Hepatocyte (in vitro differentiated cells): ENCODE measurements at regions not wholly inside any gene's neighbourhood (a gene's known extent, or its start where the extent isn't known, plus 50 kb on each side); places are given as distances from the start of the nearest gene placed in this dataset.

Experiments
- DNase-seq: peaks from one replicate; pipeline ENCODE4 v3.0.0-alpha.2; 2016; ENCODE audit warnings: low spot score
- H2AFZ ChIP-seq: fragments of 200-600 bp; sonication (generic); 2 replicates; pipeline ENCODE4 v1.6.0; 2016; ENCODE audit warnings: antibody characterized with exemption, mild to moderate bottlenecking
- H3K27ac ChIP-seq: fragments of 200-600 bp; sonication (generic); 2 replicates; pipeline ENCODE4 v1.5.1; 2016; ENCODE audit warnings: mild to moderate bottlenecking
- H3K27me3 ChIP-seq: fragments of 200-600 bp; sonication (generic); 2 replicates; pipeline ENCODE4 v1.6.1; 2016
- H3K36me3 ChIP-seq: fragments of 200-600 bp; sonication (generic); replicated peaks from 2 replicates; pipeline ENCODE4 v1.5.1; 2016; ENCODE audit warnings: low read depth; ENCODE audit not compliant: insufficient read depth
- H3K4me1 ChIP-seq: fragments of 200-600 bp; sonication (generic); 2 replicates; pipeline ENCODE4 v1.5.1; 2016; ENCODE audit warnings: mild to moderate bottlenecking, moderate library complexity; ENCODE audit not compliant: insufficient read depth
- H3K4me2 ChIP-seq: fragments of 200-600 bp; sonication (generic); 2 replicates; pipeline ENCODE4 v1.6.0; 2016
- H3K4me3 ChIP-seq: fragments of 200-600 bp; sonication (generic); 2 replicates; pipeline ENCODE4 v1.5.1; 2016; ENCODE audit warnings: mild to moderate bottlenecking
- H3K79me2 ChIP-seq: fragments of 200-600 bp; sonication (generic); 2 replicates; pipeline ENCODE4 v1.6.0; 2017; ENCODE audit warnings: mild to moderate bottlenecking
- H3K9me2 ChIP-seq: fragments of 200-600 bp; sonication (generic); replicated peaks from 2 replicates; pipeline ENCODE4 v1.6.0; 2017; ENCODE audit warnings: mild to moderate bottlenecking; ENCODE audit not compliant: insufficient read depth
- H3K9me3 ChIP-seq: fragments of 200-600 bp; sonication (generic); 2 replicates; pipeline ENCODE4 v1.5.1; 2016; ENCODE audit warnings: low read depth, mild to moderate bottlenecking
- H4K20me1 ChIP-seq: fragments of 200-600 bp; sonication (generic); 2 replicates; pipeline ENCODE4 v1.6.0; 2016; ENCODE audit warnings: mild to moderate bottlenecking; ENCODE audit not compliant: insufficient read depth, poor library complexity, severe bottlenecking
- EZH2 ChIP-seq: fragments of 200-600 bp; sonication (generic); IDR thresholded peaks from 2 replicates; pipeline ENCODE4 v1.6.1; 2016; ENCODE audit warnings: antibody characterized with exemption, mild to moderate bottlenecking, borderline replicate concordance
- EZH2phosphoT487 ChIP-seq: fragments of 200-600 bp; sonication (generic); IDR thresholded peaks from one replicate; pipeline ENCODE4 v1.6.1; 2018; ENCODE audit warnings: antibody characterized with exemption, mild to moderate bottlenecking, low read depth, moderate library complexity; ENCODE audit not compliant: unreplicated experiment, severe bottlenecking
- WGBS: methylation state at CpG from one replicate; pipeline ENCODE4 v1.1.6; 2016; ENCODE audit warnings: low lambda C conversion rate; ENCODE audit errors: missing lambda C conversion rate; 5-methylcytosine and 5-hydroxymethylcytosine counted together
- TF ChIP-seq, protein P1 (sequence below): fragments of 200-600 bp; sonication (generic); IDR thresholded peaks from 2 replicates; pipeline ENCODE4 v1.5.1; 2016; ENCODE audit warnings: antibody characterized with exemption, mild to moderate bottlenecking; ENCODE audit not compliant: poor library complexity

DNA sequence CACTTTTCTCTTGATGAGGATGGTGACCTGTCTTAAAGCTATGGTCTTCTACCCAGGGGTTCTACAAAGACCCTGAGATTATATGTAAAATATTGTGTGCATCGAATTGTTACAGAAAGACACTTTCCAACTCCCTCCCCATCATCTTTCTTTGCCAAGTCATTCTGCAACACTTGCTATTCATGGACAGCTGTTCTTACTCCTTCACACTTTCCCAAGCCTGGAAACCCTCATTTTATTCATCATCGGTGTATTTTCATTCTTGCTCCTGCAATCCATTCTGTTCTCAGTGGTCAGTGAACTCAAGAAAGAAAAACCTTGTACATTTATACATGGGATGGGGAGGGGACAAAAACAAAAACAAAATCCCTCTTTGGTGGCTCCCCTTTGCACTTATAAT lies 90.5 kb upstream of the STXBP6 start:
- H3K27me3 ChIP-seq: no peaks in the 10 kb centered on the region
- WGBS: 70% methylated on average over 2 of the region's 2 CpGs

DNA sequence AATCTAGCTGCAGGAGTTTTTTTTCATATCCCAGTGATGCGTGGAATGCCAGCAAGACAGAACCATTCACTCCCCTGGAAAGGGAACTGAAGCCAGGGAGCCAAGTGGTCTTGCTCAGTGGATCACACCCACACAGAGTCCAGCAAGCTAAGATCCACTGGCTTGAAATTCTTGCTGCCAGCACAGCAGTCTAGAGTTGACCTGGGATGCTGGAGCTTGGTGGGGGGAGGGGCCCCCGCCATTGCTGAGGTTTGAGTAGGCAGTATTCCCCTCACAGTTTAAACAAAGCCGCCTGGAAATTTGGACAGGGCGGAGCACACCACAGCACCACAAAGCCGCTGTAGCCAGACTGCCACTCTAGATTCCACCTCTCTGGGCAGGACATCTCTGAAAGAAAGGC lies 86.9 kb upstream of the STXBP6 start:
- no peak for DNase-seq
- TF ChIP-seq EZH2phosphoT487: no peak
- TF ChIP-seq, protein P1, sequence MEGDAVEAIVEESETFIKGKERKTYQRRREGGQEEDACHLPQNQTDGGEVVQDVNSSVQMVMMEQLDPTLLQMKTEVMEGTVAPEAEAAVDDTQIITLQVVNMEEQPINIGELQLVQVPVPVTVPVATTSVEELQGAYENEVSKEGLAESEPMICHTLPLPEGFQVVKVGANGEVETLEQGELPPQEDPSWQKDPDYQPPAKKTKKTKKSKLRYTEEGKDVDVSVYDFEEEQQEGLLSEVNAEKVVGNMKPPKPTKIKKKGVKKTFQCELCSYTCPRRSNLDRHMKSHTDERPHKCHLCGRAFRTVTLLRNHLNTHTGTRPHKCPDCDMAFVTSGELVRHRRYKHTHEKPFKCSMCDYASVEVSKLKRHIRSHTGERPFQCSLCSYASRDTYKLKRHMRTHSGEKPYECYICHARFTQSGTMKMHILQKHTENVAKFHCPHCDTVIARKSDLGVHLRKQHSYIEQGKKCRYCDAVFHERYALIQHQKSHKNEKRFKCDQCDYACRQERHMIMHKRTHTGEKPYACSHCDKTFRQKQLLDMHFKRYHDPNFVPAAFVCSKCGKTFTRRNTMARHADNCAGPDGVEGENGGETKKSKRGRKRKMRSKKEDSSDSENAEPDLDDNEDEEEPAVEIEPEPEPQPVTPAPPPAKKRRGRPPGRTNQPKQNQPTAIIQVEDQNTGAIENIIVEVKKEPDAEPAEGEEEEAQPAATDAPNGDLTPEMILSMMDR: no peak
- no peak for TF ChIP-seq EZH2
- 74% methylated on average over 5 of the region's 5 CpGs for WGBS

More for the DNA sequence above, 90.5 kb upstream of the STXBP6 start:
- Histone ChIP-seq H3K79me2 (no peaks in the 10 kb centered on the region), H4K20me1 (no peaks in the 10 kb centered on the region), H3K9me3 (no peaks in the 10 kb centered on the region), H3K4me1 (no peaks in the 10 kb centered on the region), H3K27ac (no peak overlapping the region), H3K36me3 (no peaks in the 10 kb centered on the region), H3K4me3 (no peak overlapping the region), H2AFZ (no peak overlapping the region), H3K9me2 (no peaks in the 10 kb centered on the region), H3K4me2 (no peak overlapping the region)
- no peak for DNase-seq
- TF ChIP-seq, protein P1: no peak
- TF ChIP-seq EZH2phosphoT487 (no peak), EZH2 (no peak)

DNA sequence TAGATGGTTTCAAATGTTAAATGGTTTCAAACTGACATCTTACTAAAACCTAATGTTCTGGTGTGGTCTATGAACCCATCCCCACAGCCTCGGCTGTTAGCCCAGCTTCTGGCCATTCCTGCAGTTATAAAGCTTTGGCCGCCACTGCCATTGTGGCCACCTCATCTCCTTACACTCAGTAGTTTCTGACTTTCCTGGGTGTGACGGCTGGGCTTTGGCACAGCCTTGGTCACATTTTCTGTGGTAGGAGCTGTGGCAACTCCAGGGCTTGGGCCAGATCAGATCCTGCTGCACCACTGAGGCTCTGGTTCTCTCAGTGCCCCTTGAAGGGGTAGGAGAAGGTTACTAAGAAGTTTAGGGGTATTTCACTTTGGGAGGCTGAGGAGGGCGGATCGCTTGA lies 84.2 kb upstream of the STXBP6 start:
- Histone ChIP-seq H3K27ac (no peak overlapping the region), H2AFZ (no peak overlapping the region), H3K4me2 (no peak overlapping the region), H3K27me3 (no peaks in the 10 kb centered on the region), H3K4me1 (no peaks in the 10 kb centered on the region), H3K9me2 (no peaks in the 10 kb centered on the region), H3K4me3 (no peak overlapping the region), H3K9me3 (no peaks in the 10 kb centered on the region), H3K79me2 (no peaks in the 10 kb centered on the region), H3K36me3 (no peaks in the 10 kb centered on the region), H4K20me1 (no peaks in the 10 kb centered on the region)
- no peak for DNase-seq
- TF ChIP-seq EZH2phosphoT487 (no peak), EZH2 (no peak)
- TF ChIP-seq, protein P1: no peak
- 95% methylated on average over 5 of the region's 5 CpGs for whole genome bisulfite sequencing

More for the DNA sequence above, 86.9 kb upstream of the STXBP6 start:
- Histone ChIP-seq H3K27me3 (no peaks in the 10 kb centered on the region), H3K9me3 (no peaks in the 10 kb centered on the region), H3K4me3 (no peak overlapping the region), H3K4me2 (no peak overlapping the region), H3K36me3 (no peaks in the 10 kb centered on the region), H3K27ac (no peak overlapping the region), H3K79me2 (no peaks in the 10 kb centered on the region), H4K20me1 (no peaks in the 10 kb centered on the region), H2AFZ (no peak overlapping the region), H3K9me2 (no peaks in the 10 kb centered on the region), H3K4me1 (no peaks in the 10 kb centered on the region)
